ENCODE measurements at regions not wholly inside any gene's neighbourhood (a gene's known extent, or its start where the extent isn't known, plus 50 kb on each side); places are given as distances from the start of the nearest gene placed in this dataset.

DNA sequence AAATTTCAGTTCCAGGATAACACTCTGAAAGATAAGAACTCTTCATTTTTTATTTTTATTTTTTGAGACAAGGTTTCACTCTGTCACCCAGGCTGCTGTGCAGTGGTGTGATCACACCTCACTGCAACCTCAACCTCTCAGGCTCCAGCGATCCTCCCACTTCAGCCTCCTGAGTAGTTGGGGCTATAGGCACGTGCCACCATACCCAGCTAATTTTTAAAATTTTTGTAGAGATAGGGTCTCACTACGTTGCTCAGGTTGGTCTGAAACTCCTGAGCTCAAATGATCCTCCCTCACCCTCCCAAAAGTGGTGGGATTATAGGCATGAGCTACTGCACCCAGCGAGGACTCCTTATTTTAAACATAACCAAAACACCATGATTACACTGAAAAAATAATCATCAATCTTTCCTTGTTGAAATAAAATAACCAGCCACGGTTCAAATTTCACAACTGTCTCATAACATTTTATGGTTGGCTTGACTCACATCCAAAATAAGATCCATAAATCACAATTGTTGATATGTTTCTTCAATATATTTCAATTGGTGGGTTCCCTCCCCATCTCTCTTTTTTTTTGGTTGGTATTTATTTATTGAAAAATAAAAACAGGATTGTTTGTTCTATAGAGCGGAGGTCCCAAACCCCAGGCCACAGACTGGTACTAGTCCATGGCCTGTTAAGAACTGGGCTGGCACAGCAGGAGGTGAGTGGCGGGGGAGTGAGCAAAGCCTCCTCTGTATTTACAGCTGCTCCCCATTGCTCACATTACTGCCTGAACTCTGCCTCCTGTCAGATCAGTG lies 60.1 kb upstream of the FAM171A1 start:
- TF ChIP-seq, protein P1, sequence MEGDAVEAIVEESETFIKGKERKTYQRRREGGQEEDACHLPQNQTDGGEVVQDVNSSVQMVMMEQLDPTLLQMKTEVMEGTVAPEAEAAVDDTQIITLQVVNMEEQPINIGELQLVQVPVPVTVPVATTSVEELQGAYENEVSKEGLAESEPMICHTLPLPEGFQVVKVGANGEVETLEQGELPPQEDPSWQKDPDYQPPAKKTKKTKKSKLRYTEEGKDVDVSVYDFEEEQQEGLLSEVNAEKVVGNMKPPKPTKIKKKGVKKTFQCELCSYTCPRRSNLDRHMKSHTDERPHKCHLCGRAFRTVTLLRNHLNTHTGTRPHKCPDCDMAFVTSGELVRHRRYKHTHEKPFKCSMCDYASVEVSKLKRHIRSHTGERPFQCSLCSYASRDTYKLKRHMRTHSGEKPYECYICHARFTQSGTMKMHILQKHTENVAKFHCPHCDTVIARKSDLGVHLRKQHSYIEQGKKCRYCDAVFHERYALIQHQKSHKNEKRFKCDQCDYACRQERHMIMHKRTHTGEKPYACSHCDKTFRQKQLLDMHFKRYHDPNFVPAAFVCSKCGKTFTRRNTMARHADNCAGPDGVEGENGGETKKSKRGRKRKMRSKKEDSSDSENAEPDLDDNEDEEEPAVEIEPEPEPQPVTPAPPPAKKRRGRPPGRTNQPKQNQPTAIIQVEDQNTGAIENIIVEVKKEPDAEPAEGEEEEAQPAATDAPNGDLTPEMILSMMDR (conservative IDR thresholded peaks at IDR 0.05 in 1 of 2, IDR thresholded peaks at IDR 0.05 in 1 of 2; ENCODE audit: low read depth in 1 of 2, low read length in 2 of 2), result no peak
- TF ChIP-seq EZH2 (IDR thresholded peaks at IDR 0.05; ENCODE audit: low read length, missing control alignments), result no peak
